SU-DHL-6 (cell line): ENCODE measurements at regions not wholly inside any gene's neighbourhood (a gene's known extent, or its start where the extent isn't known, plus 50 kb on each side); places are given as distances from the start of the nearest gene placed in this dataset.

Experiments used
- CTCF ChIP-seq: fragments of 200-600 bp; sonication (generic); IDR thresholded peaks from one replicate; pipeline ENCODE4 v1.5.1; 2017; ENCODE audit warnings: antibody characterized with exemption, mild to moderate bottlenecking, low read length, moderate library complexity; ENCODE audit not compliant: insufficient read depth, poor library complexity, severe bottlenecking
- EZH2phosphoT487 ChIP-seq: fragments of 200-600 bp; sonication (generic), shearing (Covaris generic); conservative IDR thresholded peaks from 2 replicates; pipeline ENCODE4 v1.6.1; 2018; ENCODE audit warnings: mild to moderate bottlenecking, antibody characterized with exemption, low read length, moderate library complexity, mixed read lengths

GRCh38 chr6:134727081-134727480 is 222.8 kb downstream of the ALDH8A1 start:
- TF ChIP-seq CTCF (no peak), EZH2phosphoT487 (no peak)
